ENCODE measurements at regions not wholly inside any gene's neighbourhood (a gene's known extent, or its start where the extent isn't known, plus 50 kb on each side); places are given as distances from the start of the nearest gene placed in this dataset.

DNA sequence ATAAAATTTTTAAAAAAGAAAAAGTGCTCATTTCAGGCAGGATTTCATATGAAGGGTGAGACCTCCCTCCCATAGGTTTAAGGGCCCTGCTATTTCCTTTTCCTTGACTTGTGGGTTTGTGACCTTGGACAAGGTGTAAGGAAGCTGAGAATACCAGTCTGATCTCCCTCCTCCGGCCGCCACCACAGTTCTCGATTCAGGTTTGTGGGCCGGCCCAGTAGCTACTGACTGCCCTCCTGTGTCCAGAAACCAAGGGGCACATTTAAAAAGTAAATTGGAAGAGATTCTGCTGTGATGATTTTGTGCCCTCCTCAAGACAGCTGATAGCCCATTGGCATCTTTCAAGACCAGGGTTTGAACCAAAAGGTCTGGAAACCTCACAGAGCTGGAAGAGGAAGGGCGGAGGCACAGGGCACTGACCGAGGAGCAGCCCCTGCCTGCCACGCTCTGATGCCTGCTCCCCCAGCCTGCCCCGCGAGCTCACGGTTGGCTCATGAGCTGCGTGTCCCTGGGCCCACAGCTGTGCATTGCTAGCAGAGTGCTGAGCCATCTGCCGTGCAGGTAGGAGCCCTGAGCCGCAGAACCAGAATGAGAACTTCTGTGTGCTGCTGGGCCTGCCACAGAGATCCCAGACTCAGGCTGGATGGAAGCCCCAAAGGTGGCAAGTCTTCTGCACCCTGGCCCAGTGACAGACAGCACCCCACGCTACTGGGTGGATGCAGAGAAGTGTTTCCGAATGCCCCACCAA is 348.7 kb downstream of the NPHP4 start:
- no peak overlapping the region for H3K4me3 ChIP-seq (ENCODE audit: low read depth, low read length)
- TF ChIP-seq, protein P1, sequence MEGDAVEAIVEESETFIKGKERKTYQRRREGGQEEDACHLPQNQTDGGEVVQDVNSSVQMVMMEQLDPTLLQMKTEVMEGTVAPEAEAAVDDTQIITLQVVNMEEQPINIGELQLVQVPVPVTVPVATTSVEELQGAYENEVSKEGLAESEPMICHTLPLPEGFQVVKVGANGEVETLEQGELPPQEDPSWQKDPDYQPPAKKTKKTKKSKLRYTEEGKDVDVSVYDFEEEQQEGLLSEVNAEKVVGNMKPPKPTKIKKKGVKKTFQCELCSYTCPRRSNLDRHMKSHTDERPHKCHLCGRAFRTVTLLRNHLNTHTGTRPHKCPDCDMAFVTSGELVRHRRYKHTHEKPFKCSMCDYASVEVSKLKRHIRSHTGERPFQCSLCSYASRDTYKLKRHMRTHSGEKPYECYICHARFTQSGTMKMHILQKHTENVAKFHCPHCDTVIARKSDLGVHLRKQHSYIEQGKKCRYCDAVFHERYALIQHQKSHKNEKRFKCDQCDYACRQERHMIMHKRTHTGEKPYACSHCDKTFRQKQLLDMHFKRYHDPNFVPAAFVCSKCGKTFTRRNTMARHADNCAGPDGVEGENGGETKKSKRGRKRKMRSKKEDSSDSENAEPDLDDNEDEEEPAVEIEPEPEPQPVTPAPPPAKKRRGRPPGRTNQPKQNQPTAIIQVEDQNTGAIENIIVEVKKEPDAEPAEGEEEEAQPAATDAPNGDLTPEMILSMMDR (IDR thresholded peaks at IDR 0.05; ENCODE audit: insufficient read depth, low read depth, low read length, missing control alignments) = no peak
- no peak for DNase-seq (ENCODE audit: low read depth)

DNA sequence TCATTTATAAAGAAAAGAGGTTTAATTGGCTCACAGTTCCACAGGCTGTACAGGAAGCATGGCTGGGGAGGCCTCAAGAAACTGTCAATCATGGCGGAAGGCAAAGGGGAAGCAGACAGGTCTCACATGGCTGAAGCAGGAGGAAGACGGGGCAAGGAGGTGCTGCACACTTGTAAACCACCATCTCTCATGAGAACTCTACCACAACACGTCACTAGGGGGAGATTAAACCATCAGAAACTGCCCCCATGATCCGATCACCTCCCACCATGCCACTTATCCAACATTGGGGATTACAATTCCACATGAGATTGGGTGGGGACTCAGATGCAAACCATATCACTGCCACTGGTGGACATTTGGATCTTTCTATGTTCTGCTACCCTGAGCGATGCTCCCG is 351.4 kb downstream of the NPHP4 start:
- peak; percentile 9 for DNase-seq (ENCODE audit: low read depth)
- TF ChIP-seq, protein P1 (IDR thresholded peaks at IDR 0.05; ENCODE audit: insufficient read depth, low read depth, low read length, missing control alignments) = no peak
- H3K4me3 ChIP-seq (ENCODE audit: low read depth, low read length) = no peak overlapping the region

DNA sequence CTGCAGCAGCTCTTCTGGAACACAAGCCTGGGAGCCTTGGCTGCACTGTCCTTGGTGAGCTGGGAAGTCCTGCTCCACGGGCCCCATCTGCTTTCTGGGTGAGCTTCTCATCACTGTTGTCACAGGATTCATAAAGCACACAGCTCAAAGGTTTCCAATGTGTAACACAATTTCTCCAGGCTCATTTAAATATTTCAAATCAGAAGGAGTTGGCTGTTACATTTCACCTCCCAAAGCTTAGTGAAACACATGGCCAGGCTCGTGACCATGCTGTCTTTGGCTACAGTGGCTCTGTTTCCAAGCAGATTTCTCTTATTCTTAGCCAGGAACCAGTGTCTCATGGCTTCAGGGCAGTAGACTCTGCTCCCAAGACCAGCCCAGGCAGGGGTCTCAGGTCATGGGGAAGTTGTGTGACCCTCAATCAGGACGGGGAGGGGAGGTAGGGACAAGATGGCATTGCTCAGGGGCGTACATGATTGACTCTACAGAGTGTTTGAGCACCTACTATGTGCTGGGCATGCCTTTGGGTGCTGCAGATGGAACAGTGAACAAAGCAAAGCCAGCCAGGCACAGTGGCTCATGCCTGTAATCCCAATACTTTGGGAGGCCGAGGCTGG is 353.0 kb downstream of the NPHP4 start:
- TF ChIP-seq, protein P1 (IDR thresholded peaks at IDR 0.05; ENCODE audit: insufficient read depth, low read depth, low read length, missing control alignments) = no peak
- no peak overlapping the region for H3K4me3 ChIP-seq (ENCODE audit: low read depth, low read length)
- no peak for DNase-seq (ENCODE audit: low read depth)

DNA sequence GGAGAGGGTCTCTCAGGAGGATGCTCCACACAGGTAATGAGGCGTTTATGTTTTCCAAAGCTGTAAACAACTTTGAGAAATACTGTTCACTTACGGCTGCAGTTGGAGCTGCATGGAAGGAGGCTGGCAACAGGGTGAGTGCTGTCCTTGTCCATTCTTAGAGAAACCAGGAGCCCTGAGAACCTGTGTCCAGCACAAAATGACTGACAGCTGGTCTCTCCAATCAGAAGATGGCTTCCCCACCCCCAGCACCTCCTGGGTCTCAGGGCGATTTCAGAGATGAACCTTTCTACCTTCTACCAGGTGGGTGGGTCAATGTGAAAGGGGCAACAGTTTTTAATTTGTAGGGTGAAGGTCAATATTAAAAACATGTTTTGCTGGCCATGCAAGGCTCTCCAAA is 353.6 kb downstream of the NPHP4 start:
- no peak overlapping the region for H3K4me3 ChIP-seq (ENCODE audit: low read depth, low read length)

DNA sequence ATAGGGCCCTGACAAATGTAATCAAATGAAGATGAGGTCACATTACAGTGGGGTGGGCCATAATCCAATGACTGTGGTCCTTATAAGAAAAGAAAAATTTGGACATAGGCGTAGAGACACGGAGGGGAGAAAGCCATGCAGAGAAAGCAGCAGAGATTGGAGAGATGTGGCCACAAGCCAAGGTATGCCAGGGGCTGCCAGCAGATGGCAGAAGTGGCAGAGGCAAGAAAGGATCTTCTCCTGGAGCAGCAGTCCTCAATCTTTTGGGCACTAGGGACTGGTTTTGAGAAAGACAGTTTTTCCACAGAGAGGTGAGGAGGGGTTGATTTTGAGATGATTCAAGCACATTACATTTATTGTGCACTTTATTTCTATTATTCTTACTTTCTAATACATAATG is 355.1 kb downstream of the NPHP4 start:
- TF ChIP-seq, protein P1 (IDR thresholded peaks at IDR 0.05; ENCODE audit: insufficient read depth, low read depth, low read length, missing control alignments) = peak; percentile 46
- DNase-seq (ENCODE audit: low read depth) = peak; percentile 21
- no peak overlapping the region for H3K4me3 ChIP-seq (ENCODE audit: low read depth, low read length)

More for the DNA sequence above, 353.6 kb downstream of the NPHP4 start:
- DNase-seq (ENCODE audit: low read depth) = no peak
- TF ChIP-seq, protein P1 (IDR thresholded peaks at IDR 0.05; ENCODE audit: insufficient read depth, low read depth, low read length, missing control alignments) = no peak

DNA sequence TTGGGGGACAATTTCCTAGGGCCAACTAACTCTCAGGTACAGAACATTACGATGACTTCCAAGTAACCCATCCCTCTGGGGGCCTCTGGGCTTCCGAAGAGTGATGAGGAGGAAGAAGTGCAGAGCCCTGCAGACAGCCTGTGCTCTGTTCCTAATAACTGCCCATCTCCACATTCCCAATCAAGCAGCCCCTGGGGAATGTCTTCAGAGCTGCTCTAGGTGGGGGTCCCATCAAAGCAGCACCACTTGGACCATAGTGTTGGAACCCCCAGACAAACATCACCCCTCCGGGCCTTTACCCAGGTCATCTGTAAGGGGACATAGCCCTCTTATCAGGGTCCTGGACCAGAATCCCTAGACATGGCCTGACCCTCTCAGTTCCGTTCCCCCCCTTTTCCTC is 357.3 kb downstream of the NPHP4 start:
- TF ChIP-seq, protein P1 (IDR thresholded peaks at IDR 0.05; ENCODE audit: insufficient read depth, low read depth, low read length, missing control alignments) = no peak
- DNase-seq (ENCODE audit: low read depth) = no peak
- H3K4me3 ChIP-seq (ENCODE audit: low read depth, low read length) = no peak overlapping the region

Data from GM12865 (cell line).